ENCODE measurements at regions not wholly inside any gene's neighbourhood (a gene's known extent, or its start where the extent isn't known, plus 50 kb on each side); places are given as distances from the start of the nearest gene placed in this dataset.
"Not testable (repeated sequence)": the region's sequence is repeated elsewhere in the genome, so short reads cannot be mapped to it uniquely, and the experiment has no call there.

- in situ Hi-C loops (cut with HindIII; ENCODE audit: low sequenced_read_pairs), result no loop called here
Measured at GRCh38 chr10:107544706-107545520, 380.4 kb upstream of the SORCS1 start.

- in situ Hi-C loops (cut with HindIII; ENCODE audit: low sequenced_read_pairs), result no loop called here
Measured at GRCh38 chr10:107542607-107543006, 378.1 kb upstream of the SORCS1 start.

- in situ Hi-C loops (cut with HindIII; ENCODE audit: low sequenced_read_pairs), result no loop called here
Measured at GRCh38 chr10:107542016-107542415, 377.5 kb upstream of the SORCS1 start.

GRCh38 chr10:107540981-107541380 lies 376.5 kb upstream of the SORCS1 start:
- in situ Hi-C loops (cut with HindIII; ENCODE audit: low sequenced_read_pairs), result no loop called here

GRCh38 chr10:107529350-107529749 lies 364.8 kb upstream of the SORCS1 start:
- in situ Hi-C loops (cut with HindIII; ENCODE audit: low sequenced_read_pairs), result no loop called here

GRCh38 chr10:107520348-107520747 lies 355.8 kb upstream of the SORCS1 start:
- in situ Hi-C loops (cut with HindIII; ENCODE audit: low sequenced_read_pairs), result no loop called here

GRCh38 chr10:107517811-107518210 lies 353.3 kb upstream of the SORCS1 start:
- in situ Hi-C loops (cut with HindIII; ENCODE audit: low sequenced_read_pairs), result no loop called here

GRCh38 chr10:107516349-107516748 lies 351.8 kb upstream of the SORCS1 start:
- in situ Hi-C loops (cut with HindIII; ENCODE audit: low sequenced_read_pairs), result no loop called here

GRCh38 chr10:107504011-107504410 lies 339.5 kb upstream of the SORCS1 start:
- in situ Hi-C loops (cut with HindIII; ENCODE audit: low sequenced_read_pairs), result not testable (repeated sequence)

GRCh38 chr10:107502229-107502985 lies 337.9 kb upstream of the SORCS1 start:
- in situ Hi-C loops (cut with HindIII; ENCODE audit: low sequenced_read_pairs), result no loop called here

GRCh38 chr10:107498983-107499382 lies 334.5 kb upstream of the SORCS1 start:
- in situ Hi-C loops (cut with HindIII; ENCODE audit: low sequenced_read_pairs), result no loop called here

- in situ Hi-C loops (cut with HindIII; ENCODE audit: low sequenced_read_pairs), result no loop called here
Measured at GRCh38 chr10:107497024-107497423, 332.5 kb upstream of the SORCS1 start.

- in situ Hi-C loops (cut with HindIII; ENCODE audit: low sequenced_read_pairs), result no loop called here
Measured at GRCh38 chr10:107496594-107496993, 332.1 kb upstream of the SORCS1 start.

- in situ Hi-C loops (cut with HindIII; ENCODE audit: low sequenced_read_pairs), result no loop called here
Measured at GRCh38 chr10:107492389-107492788, 327.9 kb upstream of the SORCS1 start.

- in situ Hi-C loops (cut with HindIII; ENCODE audit: low sequenced_read_pairs), result no loop called here
Measured at GRCh38 chr10:107490389-107490788, 325.9 kb upstream of the SORCS1 start.

- in situ Hi-C loops (cut with HindIII; ENCODE audit: low sequenced_read_pairs), result no loop called here
Measured at GRCh38 chr10:107487284-107487683, 322.8 kb upstream of the SORCS1 start.

GRCh38 chr10:107485019-107485418 lies 320.5 kb upstream of the SORCS1 start:
- in situ Hi-C loops (cut with HindIII; ENCODE audit: low sequenced_read_pairs), result no loop called here

GRCh38 chr10:107481881-107482280 lies 317.4 kb upstream of the SORCS1 start:
- in situ Hi-C loops (cut with HindIII; ENCODE audit: low sequenced_read_pairs), result no loop called here

- in situ Hi-C loops (cut with HindIII; ENCODE audit: low sequenced_read_pairs), result no loop called here
Measured at GRCh38 chr10:107481224-107481623, 316.7 kb upstream of the SORCS1 start.

- in situ Hi-C loops (cut with HindIII; ENCODE audit: low sequenced_read_pairs), result no loop called here
Measured at GRCh38 chr10:107480781-107481180, 316.3 kb upstream of the SORCS1 start.

GRCh38 chr10:107477266-107477665 lies 312.8 kb upstream of the SORCS1 start:
- in situ Hi-C loops (cut with HindIII; ENCODE audit: low sequenced_read_pairs), result no loop called here

- in situ Hi-C loops (cut with HindIII; ENCODE audit: low sequenced_read_pairs), result no loop called here
Measured at GRCh38 chr10:107476408-107476807, 311.9 kb upstream of the SORCS1 start.

Data from endothelial cell of hepatic sinusoid (primary cell).